DMS 273 treated with DMSO at 0.1 percent for 48 hours (cell line): ENCODE measurements at regions not wholly inside any gene's neighbourhood (a gene's known extent, or its start where the extent isn't known, plus 50 kb on each side); places are given as distances from the start of the nearest gene placed in this dataset.

ENCODE experiments used
- DNase-seq: peaks from one replicate; lab custom pipeline; 2025; lab: John Stamatoyannopoulos, UW

GRCh38 chr5:8393240-8393639 lies 524.3 kb downstream of the MTRR start:
- no peak for DNase-seq

- no peak for DNase-seq
These were observed 526.0 kb downstream of the MTRR start for GRCh38 chr5:8394965-8395364.

GRCh38 chr5:8396246-8396645 lies 527.3 kb downstream of the MTRR start:
- DNase-seq, result no peak

- DNase-seq, result no peak
These were observed 527.8 kb downstream of the MTRR start for GRCh38 chr5:8396756-8397155.

- DNase-seq, result no peak
These were observed 530.5 kb downstream of the MTRR start for GRCh38 chr5:8399471-8399870.

- DNase-seq, result no peak
These were observed 539.3 kb downstream of the MTRR start for GRCh38 chr5:8408258-8408657.

GRCh38 chr5:8410618-8411017 lies 541.7 kb downstream of the MTRR start:
- DNase-seq, result no peak

GRCh38 chr5:8413975-8414374 lies 545.0 kb downstream of the MTRR start:
- DNase-seq, result no peak

- no peak for DNase-seq
These were observed 548.5 kb downstream of the MTRR start for GRCh38 chr5:8417316-8418048.

- DNase-seq, result no peak
These were observed 549.1 kb downstream of the MTRR start for GRCh38 chr5:8418049-8418426.

GRCh38 chr5:8429778-8430758 lies 561.1 kb downstream of the MTRR start:
- DNase-seq, result no peak

GRCh38 chr5:8434501-8434900 lies 565.6 kb downstream of the MTRR start:
- no peak for DNase-seq

GRCh38 chr5:8436924-8437323 lies 568.0 kb downstream of the MTRR start:
- no peak for DNase-seq

- DNase-seq, result no peak
These were observed 576.2 kb downstream of the MTRR start for GRCh38 chr5:8445139-8445538.

- DNase-seq, result no peak
These were observed 577.2 kb downstream of the MTRR start for GRCh38 chr5:8446179-8446578.

- no peak for DNase-seq
These were observed 587.9 kb downstream of the MTRR start for GRCh38 chr5:8456846-8457186.

- peak; percentile 98 for DNase-seq
These were observed 588.5 kb downstream of the MTRR start for GRCh38 chr5:8457187-8458037.

- no peak for DNase-seq
These were observed 589.1 kb downstream of the MTRR start for GRCh38 chr5:8458038-8458383.

- no peak for DNase-seq
These were observed 592.6 kb downstream of the MTRR start for GRCh38 chr5:8461543-8461942.

GRCh38 chr5:8462565-8462964 lies 593.6 kb downstream of the MTRR start:
- DNase-seq, result no peak

- DNase-seq, result no peak
These were observed 601.5 kb downstream of the MTRR start for GRCh38 chr5:8470489-8470888.

GRCh38 chr5:8471581-8471980 lies 602.6 kb downstream of the MTRR start:
- DNase-seq, result no peak

GRCh38 chr5:8473016-8473415 lies 604.1 kb downstream of the MTRR start:
- DNase-seq, result no peak
